ENCODE measurements at regions not wholly inside any gene's neighbourhood (a gene's known extent, or its start where the extent isn't known, plus 50 kb on each side); places are given as distances from the start of the nearest gene placed in this dataset.

DNA sequence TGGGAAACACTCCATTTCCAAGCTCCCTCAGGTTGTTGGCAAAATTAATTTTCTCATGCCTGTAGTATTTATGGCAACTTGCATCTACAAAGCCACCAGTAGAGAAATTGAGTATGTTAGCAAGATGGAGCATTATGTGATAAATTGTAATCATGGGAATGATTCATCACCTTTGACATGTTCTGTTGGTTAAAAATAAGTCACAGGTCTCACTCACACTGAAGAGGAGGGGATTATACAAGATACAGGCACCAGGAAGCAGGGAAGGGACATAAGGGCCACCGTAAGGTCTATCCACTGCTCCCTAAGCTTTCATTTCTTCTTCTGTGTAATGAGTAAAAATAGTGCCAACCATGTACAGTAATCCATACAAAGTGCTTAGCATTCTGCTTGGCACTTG, 313.0 kb downstream of the GBA3 start:
- no peak overlapping the region for H2AFZ ChIP-seq (ENCODE audit: low read depth, low read length)
- no peak overlapping the region for H3K9ac ChIP-seq (ENCODE audit: low read depth, low read length)
- ATAC-seq (ENCODE audit: insufficient read depth, low read depth): no peak
- H3K4me1 ChIP-seq (ENCODE audit: insufficient read depth, low read length): no peaks in the 10 kb centered on the region
- TF ChIP-seq, protein P1, sequence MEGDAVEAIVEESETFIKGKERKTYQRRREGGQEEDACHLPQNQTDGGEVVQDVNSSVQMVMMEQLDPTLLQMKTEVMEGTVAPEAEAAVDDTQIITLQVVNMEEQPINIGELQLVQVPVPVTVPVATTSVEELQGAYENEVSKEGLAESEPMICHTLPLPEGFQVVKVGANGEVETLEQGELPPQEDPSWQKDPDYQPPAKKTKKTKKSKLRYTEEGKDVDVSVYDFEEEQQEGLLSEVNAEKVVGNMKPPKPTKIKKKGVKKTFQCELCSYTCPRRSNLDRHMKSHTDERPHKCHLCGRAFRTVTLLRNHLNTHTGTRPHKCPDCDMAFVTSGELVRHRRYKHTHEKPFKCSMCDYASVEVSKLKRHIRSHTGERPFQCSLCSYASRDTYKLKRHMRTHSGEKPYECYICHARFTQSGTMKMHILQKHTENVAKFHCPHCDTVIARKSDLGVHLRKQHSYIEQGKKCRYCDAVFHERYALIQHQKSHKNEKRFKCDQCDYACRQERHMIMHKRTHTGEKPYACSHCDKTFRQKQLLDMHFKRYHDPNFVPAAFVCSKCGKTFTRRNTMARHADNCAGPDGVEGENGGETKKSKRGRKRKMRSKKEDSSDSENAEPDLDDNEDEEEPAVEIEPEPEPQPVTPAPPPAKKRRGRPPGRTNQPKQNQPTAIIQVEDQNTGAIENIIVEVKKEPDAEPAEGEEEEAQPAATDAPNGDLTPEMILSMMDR (IDR thresholded peaks at IDR 0.05; ENCODE audit: borderline replicate concordance, extremely low read depth, low read length, poor library complexity, severe bottlenecking): no peak
- no peak for TF ChIP-seq EZH2 (IDR thresholded peaks at IDR 0.05; ENCODE audit: borderline replicate concordance, low read depth, low read length, severe bottlenecking)
- H3K9me3 ChIP-seq (ENCODE audit: insufficient read depth, low read length, severe bottlenecking): no peaks in the 10 kb centered on the region
- no peak overlapping the region for H3K27ac ChIP-seq (ENCODE audit: low read length)
- DNase-seq: no peak
- no peaks in the 10 kb centered on the region for H3K36me3 ChIP-seq (ENCODE audit: insufficient read depth, low read length)
- no peaks in the 10 kb centered on the region for H4K20me1 ChIP-seq (ENCODE audit: insufficient read depth, low read length)
- no peak overlapping the region for H3K4me2 ChIP-seq (ENCODE audit: insufficient read depth, low read length)
- H3K79me2 ChIP-seq (ENCODE audit: insufficient read depth, low read length): no peaks in the 10 kb centered on the region
- no peaks in the 10 kb centered on the region for H3K27me3 ChIP-seq (ENCODE audit: insufficient read depth, low read length, poor library complexity)
- no peak overlapping the region for H3K4me3 ChIP-seq (ENCODE audit: low read depth in 1 of 2, low read length in 2 of 2)

DNA sequence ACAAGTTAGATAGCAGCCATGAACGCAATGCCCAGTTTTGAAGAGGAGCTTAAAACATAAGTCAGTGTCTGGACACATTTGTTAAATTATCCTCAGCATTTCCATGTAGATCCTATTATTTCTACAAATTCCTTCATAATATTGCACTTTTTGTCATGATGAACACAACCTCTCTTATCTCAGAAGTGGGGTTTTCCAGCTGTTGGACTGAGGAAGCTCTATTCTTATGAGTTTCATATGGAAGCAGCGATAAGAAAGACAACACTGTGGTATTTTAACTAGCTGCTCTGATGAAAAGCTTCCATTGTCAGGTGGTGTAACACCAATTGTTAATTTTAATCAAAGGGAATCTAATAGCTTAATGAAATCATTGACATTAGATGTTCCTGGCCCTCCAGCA, 308.7 kb downstream of the GBA3 start:
- DNase-seq (no peak), ATAC-seq (ENCODE audit: insufficient read depth, low read depth) (no peak)
- H3K4me2 ChIP-seq (ENCODE audit: insufficient read depth, low read length): no peak overlapping the region
- H3K27ac ChIP-seq (ENCODE audit: low read length): no peak overlapping the region
- H3K36me3 ChIP-seq (ENCODE audit: insufficient read depth, low read length): no peaks in the 10 kb centered on the region
- H2AFZ ChIP-seq (ENCODE audit: low read depth, low read length): no peak overlapping the region
- H3K9me3 ChIP-seq (ENCODE audit: insufficient read depth, low read length, severe bottlenecking): no peaks in the 10 kb centered on the region
- H3K79me2 ChIP-seq (ENCODE audit: insufficient read depth, low read length): no peaks in the 10 kb centered on the region
- no peaks in the 10 kb centered on the region for H4K20me1 ChIP-seq (ENCODE audit: insufficient read depth, low read length)
- no peaks in the 10 kb centered on the region for H3K27me3 ChIP-seq (ENCODE audit: insufficient read depth, low read length, poor library complexity)
- H3K4me1 ChIP-seq (ENCODE audit: insufficient read depth, low read length): no peaks in the 10 kb centered on the region
- TF ChIP-seq EZH2 (IDR thresholded peaks at IDR 0.05; ENCODE audit: borderline replicate concordance, low read depth, low read length, severe bottlenecking): no peak
- TF ChIP-seq, protein P1 (IDR thresholded peaks at IDR 0.05; ENCODE audit: borderline replicate concordance, extremely low read depth, low read length, poor library complexity, severe bottlenecking): no peak
- no peak overlapping the region for H3K9ac ChIP-seq (ENCODE audit: low read depth, low read length)
- no peak overlapping the region for H3K4me3 ChIP-seq (ENCODE audit: low read depth in 1 of 2, low read length in 2 of 2)

DNA sequence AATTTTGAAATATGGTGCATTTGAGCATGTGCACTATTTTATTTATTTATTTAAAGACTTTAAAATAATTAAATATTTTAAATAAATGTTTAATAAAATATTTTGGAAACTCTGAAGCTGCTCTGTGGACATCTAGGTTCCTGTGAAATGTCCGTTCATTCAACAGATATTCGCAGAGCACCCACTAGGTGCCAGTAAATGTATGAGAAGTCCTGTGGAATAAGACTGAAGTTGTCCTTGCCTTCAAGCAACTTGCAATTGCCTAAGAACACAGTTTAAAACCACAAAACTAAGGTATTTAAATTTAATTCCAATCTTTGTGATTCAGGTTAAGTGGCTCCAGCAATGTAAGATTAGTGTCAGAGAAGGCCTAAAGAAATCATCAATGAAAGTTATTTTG, 306.7 kb downstream of the GBA3 start:
- no peak overlapping the region for H3K4me2 ChIP-seq (ENCODE audit: insufficient read depth, low read length)
- no peaks in the 10 kb centered on the region for H4K20me1 ChIP-seq (ENCODE audit: insufficient read depth, low read length)
- H3K36me3 ChIP-seq (ENCODE audit: insufficient read depth, low read length): no peaks in the 10 kb centered on the region
- no peak overlapping the region for H3K9ac ChIP-seq (ENCODE audit: low read depth, low read length)
- no peak overlapping the region for H3K4me3 ChIP-seq (ENCODE audit: low read depth in 1 of 2, low read length in 2 of 2)
- H3K27me3 ChIP-seq (ENCODE audit: insufficient read depth, low read length, poor library complexity): no peaks in the 10 kb centered on the region
- no peak overlapping the region for H3K27ac ChIP-seq (ENCODE audit: low read length)
- no peaks in the 10 kb centered on the region for H3K4me1 ChIP-seq (ENCODE audit: insufficient read depth, low read length)
- DNase-seq: no peak
- H3K79me2 ChIP-seq (ENCODE audit: insufficient read depth, low read length): no peaks in the 10 kb centered on the region
- no peak overlapping the region for H2AFZ ChIP-seq (ENCODE audit: low read depth, low read length)
- no peak for TF ChIP-seq EZH2 (IDR thresholded peaks at IDR 0.05; ENCODE audit: borderline replicate concordance, low read depth, low read length, severe bottlenecking)
- TF ChIP-seq, protein P1 (IDR thresholded peaks at IDR 0.05; ENCODE audit: borderline replicate concordance, extremely low read depth, low read length, poor library complexity, severe bottlenecking): no peak
- no peaks in the 10 kb centered on the region for H3K9me3 ChIP-seq (ENCODE audit: insufficient read depth, low read length, severe bottlenecking)
- no peak for ATAC-seq (ENCODE audit: insufficient read depth, low read depth)

Measured in DND-41 (cell line).